IMR-90 (cell line): ENCODE measurements at regions not wholly inside any gene's neighbourhood (a gene's known extent, or its start where the extent isn't known, plus 50 kb on each side); places are given as distances from the start of the nearest gene placed in this dataset.

ENCODE experiments used
- CTCF ChIP-seq: conservative IDR thresholded peaks from 2 replicates; pipeline ENCODE4 v1.5.1; 2012; ENCODE audit warnings: mild to moderate bottlenecking, low read depth, low read length, improper control_type of control experiment
- MAFK ChIP-seq: IDR thresholded peaks from 2 replicates; pipeline ENCODE4 v1.6.1; 2012; ENCODE audit warnings: low read depth, low read length, improper control_type of control experiment
- MXI1 ChIP-seq: IDR thresholded peaks from 2 replicates; pipeline ENCODE4 v1.6.1; 2012; ENCODE audit warnings: low read depth, mild to moderate bottlenecking, low read length, moderate library complexity, borderline replicate concordance
- POLR2A ChIP-seq: IDR thresholded peaks from 2 replicates; pipeline ENCODE4 v1.6.1; 2012; ENCODE audit warnings: mild to moderate bottlenecking, low read depth, low read length
- RAD21 ChIP-seq: IDR thresholded peaks from 2 replicates; pipeline ENCODE4 v1.6.1; 2012; ENCODE audit warnings: low read length, improper control_type of control experiment
- USF2 ChIP-seq: fragments of 150-350 bp; IDR thresholded peaks from 2 replicates; pipeline ENCODE4 v1.6.1; 2017; ENCODE audit warnings: mild to moderate bottlenecking, antibody characterized with exemption, low read length, low read depth

GRCh38 chr11:116648247-116649174, 124.3 kb downstream of the BUD13 start:
- TF ChIP-seq USF2 (no peak), MAFK (no peak), POLR2A (no peak), CTCF (no peak), MXI1 (no peak), RAD21 (no peak)
